GM20000 (cell line): ENCODE measurements at regions not wholly inside any gene's neighbourhood (a gene's known extent, or its start where the extent isn't known, plus 50 kb on each side); places are given as distances from the start of the nearest gene placed in this dataset.

Experiments used
- DNase-seq: peaks from one replicate; pipeline ENCODE4 v3.0.0; 2012; ENCODE audit warnings: low spot score
- TF ChIP-seq, protein P1 (sequence below): IDR thresholded peaks from 2 replicates; pipeline ENCODE4 v1.5.1; 2012; ENCODE audit warnings: mild to moderate bottlenecking, control low read depth; ENCODE audit errors: extremely low read depth, missing control alignments

DNA sequence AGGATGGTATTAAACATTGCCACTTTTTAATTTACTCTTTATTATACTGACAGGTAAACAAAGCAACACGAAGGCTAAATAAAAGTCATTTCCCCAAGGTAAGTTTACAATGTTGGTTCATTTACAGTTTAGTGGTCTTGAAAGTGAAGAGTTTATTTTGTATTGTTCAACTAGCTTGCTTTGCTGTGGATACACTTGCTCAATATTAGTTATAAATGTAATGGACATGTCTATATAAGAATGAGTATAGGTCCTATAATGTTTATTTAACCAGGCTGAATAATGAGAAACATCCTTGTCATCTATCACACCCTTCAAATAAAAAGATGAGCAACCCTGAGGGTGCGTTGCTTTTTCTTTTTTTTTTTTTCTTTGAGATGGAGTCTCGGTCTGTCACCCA, 1129.4 kb downstream of the TSN start:
- no peak for DNase-seq
- TF ChIP-seq, protein P1, sequence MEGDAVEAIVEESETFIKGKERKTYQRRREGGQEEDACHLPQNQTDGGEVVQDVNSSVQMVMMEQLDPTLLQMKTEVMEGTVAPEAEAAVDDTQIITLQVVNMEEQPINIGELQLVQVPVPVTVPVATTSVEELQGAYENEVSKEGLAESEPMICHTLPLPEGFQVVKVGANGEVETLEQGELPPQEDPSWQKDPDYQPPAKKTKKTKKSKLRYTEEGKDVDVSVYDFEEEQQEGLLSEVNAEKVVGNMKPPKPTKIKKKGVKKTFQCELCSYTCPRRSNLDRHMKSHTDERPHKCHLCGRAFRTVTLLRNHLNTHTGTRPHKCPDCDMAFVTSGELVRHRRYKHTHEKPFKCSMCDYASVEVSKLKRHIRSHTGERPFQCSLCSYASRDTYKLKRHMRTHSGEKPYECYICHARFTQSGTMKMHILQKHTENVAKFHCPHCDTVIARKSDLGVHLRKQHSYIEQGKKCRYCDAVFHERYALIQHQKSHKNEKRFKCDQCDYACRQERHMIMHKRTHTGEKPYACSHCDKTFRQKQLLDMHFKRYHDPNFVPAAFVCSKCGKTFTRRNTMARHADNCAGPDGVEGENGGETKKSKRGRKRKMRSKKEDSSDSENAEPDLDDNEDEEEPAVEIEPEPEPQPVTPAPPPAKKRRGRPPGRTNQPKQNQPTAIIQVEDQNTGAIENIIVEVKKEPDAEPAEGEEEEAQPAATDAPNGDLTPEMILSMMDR: no peak

DNA sequence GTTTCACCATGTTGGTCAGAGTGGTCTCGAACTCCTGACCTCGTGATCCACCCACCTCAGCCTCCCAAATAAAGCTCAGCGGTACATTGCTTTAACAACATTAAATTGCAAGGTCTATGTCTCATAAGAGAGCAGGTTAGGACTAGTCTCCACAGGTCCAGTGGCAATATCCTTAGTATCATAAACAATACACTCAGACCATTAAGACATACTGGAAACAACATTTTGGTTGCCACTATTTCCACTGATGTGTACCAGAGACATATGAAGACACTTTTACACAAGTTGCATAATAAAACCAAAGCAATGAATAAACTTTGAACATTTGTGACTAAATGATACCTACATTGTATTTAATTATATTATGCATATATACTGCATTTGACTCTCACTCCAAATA, 1130.0 kb downstream of the TSN start:
- no peak for DNase-seq
- TF ChIP-seq, protein P1: no peak

DNA sequence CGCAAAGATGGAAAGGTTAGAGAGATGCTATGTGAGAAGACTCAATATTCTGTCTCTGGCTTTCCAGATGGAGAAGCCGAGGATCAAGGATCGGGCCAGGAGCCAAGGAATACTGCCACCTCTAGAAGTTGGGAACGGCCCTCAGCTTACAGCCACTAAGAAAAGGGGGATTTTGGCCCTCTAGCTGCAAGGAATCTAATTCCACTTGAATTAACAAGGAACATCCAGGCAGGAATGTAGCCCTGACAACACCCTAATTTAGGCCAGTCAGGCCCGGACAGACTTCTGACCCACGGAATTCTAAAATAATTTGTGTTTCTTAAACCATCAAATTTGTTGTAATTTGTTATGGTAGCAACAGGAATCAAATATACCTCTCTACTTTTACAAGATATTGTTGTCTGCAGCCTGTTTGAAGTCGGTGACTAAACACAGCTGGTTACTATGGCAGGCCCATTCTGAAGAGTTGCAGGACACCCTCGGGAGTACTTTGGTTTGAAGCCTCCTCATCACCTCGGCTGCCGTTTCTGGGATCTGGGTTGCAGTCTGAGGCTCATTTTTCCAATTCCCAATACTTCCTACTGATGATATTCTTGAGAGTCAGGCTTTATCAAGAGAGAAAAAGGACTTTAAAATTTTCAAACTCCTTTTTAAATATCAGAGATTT, 1131.2 kb downstream of the TSN start:
- no peak for DNase-seq
- TF ChIP-seq, protein P1: no peak

DNA sequence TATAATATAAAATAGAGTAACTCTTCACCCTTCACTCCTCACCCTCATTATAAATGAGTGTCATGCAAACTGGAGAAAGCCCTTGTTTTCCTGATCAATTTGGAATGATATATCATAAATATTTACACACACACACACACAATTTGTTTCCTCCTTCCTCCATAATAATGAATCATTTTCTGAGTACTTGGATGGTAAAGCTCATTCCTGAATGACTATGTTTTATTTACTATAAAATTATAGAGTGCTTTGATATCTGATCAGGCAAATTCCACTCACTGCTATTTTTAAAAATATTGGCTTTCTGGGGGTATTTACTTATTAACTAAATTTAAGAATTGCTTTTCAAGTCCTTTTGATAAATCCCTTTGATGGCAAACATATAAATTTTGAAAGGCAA, 1125.5 kb upstream of the CNTNAP5 start:
- TF ChIP-seq, protein P1: no peak
- no peak for DNase-seq

DNA sequence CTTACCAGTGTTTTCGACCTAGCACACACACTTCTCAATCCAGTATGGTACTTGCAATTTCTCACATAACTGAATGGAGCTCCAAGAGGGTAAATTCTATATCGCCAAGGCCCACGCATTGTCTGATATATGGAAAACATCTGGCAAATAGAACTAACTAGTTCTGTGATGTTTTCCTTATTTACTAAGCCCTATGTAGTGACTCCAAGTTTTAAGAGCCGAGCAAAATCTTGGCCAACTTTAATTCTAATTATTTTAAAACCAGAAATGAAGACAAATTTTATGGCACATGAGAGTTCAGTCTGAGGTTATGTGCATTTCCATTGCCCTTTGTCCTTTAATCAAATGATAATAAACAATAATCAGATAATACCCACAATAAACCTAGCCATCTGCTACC, 1119.7 kb upstream of the CNTNAP5 start:
- no peak for DNase-seq
- TF ChIP-seq, protein P1: no peak

DNA sequence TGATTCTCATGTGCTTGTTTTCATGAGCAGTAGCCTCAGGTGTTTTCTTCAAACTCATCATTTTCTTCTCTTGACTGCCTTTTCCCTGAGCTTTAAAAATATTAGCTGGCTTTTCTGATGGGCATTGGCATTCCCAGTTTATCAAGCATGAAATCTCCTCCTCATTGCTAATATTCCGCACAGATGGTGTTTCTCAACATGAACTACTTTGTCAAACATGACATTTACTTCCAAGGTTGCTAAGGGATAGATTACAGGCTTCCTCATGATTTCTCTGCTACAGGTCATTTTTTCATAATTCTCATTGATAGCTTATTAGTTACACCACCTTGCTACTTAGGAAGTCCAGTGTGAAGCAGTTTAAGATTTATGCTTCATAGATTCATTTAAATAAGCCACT, 1116.9 kb upstream of the CNTNAP5 start:
- DNase-seq: no peak
- TF ChIP-seq, protein P1: no peak

DNA sequence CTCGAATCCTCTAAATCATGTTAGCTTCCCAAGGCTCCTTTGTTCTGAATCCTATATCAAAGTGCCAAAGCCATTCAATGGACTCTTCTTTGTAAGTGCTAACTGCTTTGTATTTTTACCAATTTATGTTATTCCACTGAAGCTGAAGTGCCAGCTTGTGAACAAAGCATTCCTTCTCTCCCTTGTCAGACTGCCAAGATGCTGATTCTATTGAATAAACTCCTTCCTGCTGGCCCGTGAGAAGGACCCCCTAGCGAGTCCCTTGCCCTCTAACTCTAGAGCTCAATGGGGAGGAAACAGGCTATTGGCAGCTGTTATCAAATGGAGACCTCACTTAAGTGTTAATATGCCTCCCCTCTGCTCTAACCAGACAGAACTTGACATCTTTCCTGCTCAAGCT, 1097.9 kb upstream of the CNTNAP5 start:
- TF ChIP-seq, protein P1: no peak
- DNase-seq: no peak
